ENCODE measurements at regions not wholly inside any gene's neighbourhood (a gene's known extent, or its start where the extent isn't known, plus 50 kb on each side); places are given as distances from the start of the nearest gene placed in this dataset.

- DNase-seq: no peak
Measured at GRCh38 chr20:58011947-58012610, 216.4 kb downstream of the ANKRD60 start.

DNA sequence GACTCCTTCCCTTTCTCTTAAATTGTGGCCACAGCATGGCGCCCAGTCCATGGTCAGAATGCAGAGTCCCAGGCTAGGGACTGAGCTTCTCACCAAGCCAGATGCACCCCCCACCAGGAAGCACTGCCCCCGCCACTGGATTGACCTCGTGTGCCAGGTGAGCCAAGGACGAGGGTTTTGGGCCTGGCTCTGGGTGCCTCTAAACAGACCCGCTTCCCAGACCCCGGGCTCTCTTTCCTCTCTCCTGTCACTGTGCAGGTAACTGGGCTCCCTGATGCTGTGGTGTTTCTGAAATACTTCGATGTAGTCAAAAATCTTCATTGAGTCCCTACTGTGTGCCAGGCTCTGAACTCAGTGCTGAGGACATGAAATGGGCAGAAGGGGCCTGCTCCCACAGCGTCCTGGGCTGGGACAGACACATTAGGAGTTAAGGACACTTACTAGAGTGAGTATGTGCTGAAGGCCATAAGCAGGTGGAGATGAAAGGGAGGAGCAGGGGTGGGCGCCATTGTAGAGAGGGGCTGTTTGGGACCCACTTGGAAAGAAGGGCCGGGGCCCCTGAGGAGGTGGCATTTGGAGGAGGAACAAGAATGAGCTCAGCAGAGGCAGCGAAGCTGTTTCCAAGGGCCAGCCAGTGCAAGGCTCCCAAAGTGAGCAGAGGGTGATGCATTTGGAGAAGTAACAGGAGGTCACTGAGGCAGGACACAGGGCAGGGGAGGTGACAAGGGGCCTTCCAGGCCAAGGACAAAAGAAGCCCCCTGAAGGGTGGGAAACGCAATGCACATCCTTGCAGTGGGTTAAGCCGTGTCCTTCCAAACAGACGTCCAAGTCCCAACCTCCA, 217.1 kb downstream of the ANKRD60 start:
- no peak for DNase-seq

GRCh38 chr20:58010666-58011065, 217.8 kb downstream of the ANKRD60 start:
- no peak for DNase-seq

DNA sequence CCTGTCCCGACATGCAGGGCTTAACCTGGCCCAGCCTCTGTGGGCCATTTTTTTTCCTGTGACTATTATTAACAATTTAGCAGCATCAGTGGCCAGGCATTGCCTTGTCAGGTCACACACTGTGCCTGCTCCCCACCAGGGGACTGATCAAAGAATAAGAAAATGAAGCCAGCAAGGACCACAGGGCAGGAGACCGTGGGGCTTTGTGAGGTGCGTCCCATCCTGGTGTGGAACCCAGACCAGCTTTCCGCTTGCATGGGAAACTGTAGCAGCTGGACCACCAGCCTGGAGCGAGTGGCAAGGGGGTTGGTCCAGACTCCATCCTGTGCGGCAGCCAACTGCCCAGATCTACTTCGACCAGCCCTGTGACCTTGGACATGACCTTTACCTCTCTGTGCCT, 218.3 kb downstream of the ANKRD60 start:
- DNase-seq: no peak

DNA sequence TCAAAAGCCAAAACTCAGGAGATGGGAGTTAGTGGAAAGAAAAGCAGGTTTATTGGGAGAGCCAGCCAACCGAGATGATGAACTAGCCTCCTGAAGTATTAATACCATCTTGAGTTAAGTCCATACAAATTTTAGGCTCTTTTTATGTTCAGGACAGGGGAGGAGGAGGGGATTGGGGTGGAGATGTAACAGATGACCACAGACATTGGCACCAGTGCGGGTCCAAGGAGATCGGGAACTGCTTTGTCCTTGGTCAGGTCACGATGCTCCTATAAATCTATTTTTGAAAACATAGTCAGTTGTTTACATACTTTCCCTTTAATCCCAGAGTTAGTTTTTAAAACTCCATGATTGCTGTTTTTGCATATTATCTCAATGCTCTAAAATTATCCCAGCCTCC, 219.6 kb downstream of the ANKRD60 start:
- DNase-seq: no peak

- no peak for DNase-seq
Measured at GRCh38 chr20:58008413-58008812, 220.0 kb downstream of the ANKRD60 start.

- no peak for DNase-seq
Measured at GRCh38 chr20:58007947-58008346, 220.5 kb downstream of the ANKRD60 start.

DNA sequence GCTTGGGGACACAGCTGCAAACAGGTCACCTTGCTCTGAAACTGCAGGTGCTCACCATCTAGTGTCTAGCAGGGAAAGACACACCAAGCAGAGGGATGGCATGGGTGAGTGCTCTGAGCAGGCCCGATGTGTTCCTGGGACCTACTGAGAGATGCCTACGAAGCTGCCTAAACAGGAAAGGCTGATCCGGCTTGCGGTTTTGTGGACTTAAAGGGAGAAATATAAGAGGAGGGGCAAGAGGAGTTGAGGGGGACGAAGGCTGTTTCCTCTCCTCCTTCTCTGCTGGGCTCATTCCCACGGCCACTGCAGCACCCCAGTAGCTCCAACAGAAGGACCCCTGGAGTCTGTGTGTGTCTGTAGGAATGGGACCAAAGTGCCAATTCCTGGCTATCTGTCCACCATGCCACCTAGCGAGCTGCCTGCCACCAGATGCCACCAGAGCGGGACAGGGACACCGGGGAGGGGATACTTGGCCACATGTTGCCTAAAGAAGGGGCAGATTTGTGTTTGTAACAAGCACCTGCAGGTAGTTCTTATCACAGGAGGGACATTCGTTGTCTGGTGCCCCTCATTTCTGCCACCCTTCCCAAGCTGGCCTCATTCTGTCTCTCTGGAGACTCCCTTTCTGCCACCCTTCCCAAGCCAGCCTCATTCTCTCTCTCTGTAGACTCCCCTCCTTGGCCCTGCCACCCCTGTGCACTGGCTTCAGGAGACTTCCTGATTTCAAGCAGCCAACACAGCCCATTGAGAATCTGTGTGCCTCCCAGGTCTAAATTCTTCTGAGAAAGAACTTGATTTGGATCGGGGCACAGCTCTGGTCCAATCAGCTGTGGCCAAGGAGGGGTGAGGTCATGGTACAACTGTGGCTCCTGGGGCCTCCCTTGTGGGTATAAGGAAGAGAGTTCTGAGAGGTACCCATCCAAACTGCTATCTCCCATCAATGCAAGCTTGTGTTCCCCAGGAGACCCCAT, 221.8 kb downstream of the ANKRD60 start:
- DNase-seq: no peak

- no peak for DNase-seq
Measured at GRCh38 chr20:58005581-58006345, 222.7 kb downstream of the ANKRD60 start.

GRCh38 chr20:58004900-58005299, 223.6 kb downstream of the ANKRD60 start:
- DNase-seq: no peak

- no peak for DNase-seq
Measured at GRCh38 chr20:58004146-58004545, 224.3 kb downstream of the ANKRD60 start.

DNA sequence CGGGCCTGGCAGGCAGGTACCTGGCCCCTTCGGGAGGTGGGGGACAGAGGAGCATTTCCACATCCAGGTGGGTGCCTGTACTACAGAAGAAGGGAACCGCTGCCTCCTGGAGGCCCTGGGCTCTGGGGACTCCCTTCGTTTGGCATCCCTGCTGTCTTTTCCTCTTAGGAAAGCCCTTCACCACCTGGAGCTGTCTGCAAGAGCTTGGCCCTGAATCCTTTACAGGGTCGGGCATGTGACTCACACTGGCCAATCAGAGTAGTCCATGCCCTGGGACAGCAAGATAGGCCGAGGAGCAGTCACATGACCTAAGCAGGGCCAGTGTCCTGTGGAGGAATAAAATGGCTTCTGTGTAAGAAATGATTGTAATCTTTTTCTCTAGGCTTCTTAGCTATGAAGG, 224.9 kb downstream of the ANKRD60 start:
- DNase-seq: no peak

- no peak for DNase-seq
Measured at GRCh38 chr20:58002901-58003300, 225.6 kb downstream of the ANKRD60 start.

GRCh38 chr20:58001946-58002345, 226.5 kb downstream of the ANKRD60 start:
- DNase-seq: no peak

GRCh38 chr20:58001381-58001780, 227.1 kb downstream of the ANKRD60 start:
- no peak for DNase-seq

- no peak for DNase-seq
Measured at GRCh38 chr20:58000861-58001260, 227.6 kb downstream of the ANKRD60 start.

DNA sequence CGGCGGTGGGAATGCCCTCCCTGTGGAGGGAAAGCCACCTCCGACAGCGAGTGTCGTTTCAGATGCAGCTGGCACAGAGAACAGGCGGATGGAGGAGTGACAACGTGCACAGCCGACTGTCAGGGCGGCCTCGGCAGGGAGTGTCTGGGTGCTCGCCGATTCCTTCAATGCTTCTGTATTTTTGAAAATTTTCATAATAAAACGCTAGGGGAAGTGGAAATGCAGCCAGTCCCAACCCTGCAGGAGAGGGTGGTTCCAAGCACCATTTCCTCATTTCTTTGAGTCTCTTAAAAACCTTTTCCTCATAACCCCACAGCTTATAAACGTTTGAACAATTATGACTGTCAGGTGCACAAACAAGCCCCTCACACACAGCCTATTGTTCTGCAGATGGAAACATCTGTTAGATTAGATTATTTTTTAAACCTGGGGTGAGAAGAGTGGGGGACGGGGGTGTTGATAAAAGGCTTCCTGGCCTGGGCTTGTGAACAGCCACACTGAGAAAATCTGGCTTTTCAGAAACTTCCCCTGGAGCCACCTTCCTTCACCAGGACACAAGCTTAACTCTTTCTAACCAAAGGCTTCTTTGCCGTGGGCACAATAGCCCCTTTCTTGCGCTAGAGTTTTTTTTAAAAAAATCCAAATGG, 228.9 kb downstream of the ANKRD60 start:
- no peak for DNase-seq

- no peak for DNase-seq
Measured at GRCh38 chr20:57998981-57999464, 229.4 kb downstream of the ANKRD60 start.

GRCh38 chr20:57998276-57998675, 230.2 kb downstream of the ANKRD60 start:
- no peak for DNase-seq

GRCh38 chr20:57996936-57997890, 231.2 kb downstream of the ANKRD60 start:
- DNase-seq: no peak

GRCh38 chr20:57996465-57996864, 232.0 kb downstream of the ANKRD60 start:
- DNase-seq: no peak
